ENCODE measurements at regions not wholly inside any gene's neighbourhood (a gene's known extent, or its start where the extent isn't known, plus 50 kb on each side); places are given as distances from the start of the nearest gene placed in this dataset.

DNA sequence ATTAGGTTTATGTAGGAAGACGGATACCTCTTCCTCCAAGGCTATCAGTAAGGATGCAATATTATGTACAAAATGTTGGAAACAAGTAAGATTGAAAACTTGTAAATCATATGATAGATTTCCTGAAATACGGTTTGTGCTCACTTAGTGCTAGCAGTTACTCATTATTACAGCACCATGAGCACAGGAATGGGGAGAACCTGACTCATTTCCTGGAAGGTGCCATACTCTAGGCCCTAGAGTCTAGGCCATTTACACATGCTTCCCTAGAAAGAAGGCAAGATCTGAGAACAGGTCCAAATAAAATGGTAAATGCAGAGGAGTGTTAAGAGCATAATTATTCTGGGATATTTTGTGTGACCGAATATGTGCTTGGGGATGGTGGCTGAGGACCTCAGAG lies 467.7 kb upstream of the CELF4 start:
- peaks cover 2% of the 10 kb centered on the region for H3K9me3 ChIP-seq (ENCODE audit: control insufficient read depth, insufficient read depth, low read length)
- H3K27me3 ChIP-seq (ENCODE audit: control insufficient read depth, insufficient read depth, low read length) = no peaks in the 10 kb centered on the region
- H3K4me1 ChIP-seq (ENCODE audit: control insufficient read depth, insufficient read depth, low read length) = no peaks in the 10 kb centered on the region
- Mint-ChIP-seq H3K4me1 (no peaks in the 10 kb centered on the region), H3K9me3 (peaks cover 20 to 28% of the 10 kb centered on the region in 2 donors), H3K27me3 (ENCODE audit: low read depth in 2 of 2) (no peaks in the 10 kb centered on the region), H3K27ac (no peak overlapping the region), H3K36me3 (peaks cover 9% of the 10 kb centered on the region), H3K4me3 (no peak overlapping the region)
- H3K27ac ChIP-seq (ENCODE audit: low read length) = no peak overlapping the region
- H3K4me3 ChIP-seq (ENCODE audit: low read length) = no peak overlapping the region
- DNase-seq (no peak), ATAC-seq (no peak)
- intact Hi-C loops (cut with micrococcal nuclease) = no loop called here
- no peaks in the 10 kb centered on the region for H3K36me3 ChIP-seq (ENCODE audit: control insufficient read depth, insufficient read depth, low read length)
- TF ChIP-seq, protein P1, sequence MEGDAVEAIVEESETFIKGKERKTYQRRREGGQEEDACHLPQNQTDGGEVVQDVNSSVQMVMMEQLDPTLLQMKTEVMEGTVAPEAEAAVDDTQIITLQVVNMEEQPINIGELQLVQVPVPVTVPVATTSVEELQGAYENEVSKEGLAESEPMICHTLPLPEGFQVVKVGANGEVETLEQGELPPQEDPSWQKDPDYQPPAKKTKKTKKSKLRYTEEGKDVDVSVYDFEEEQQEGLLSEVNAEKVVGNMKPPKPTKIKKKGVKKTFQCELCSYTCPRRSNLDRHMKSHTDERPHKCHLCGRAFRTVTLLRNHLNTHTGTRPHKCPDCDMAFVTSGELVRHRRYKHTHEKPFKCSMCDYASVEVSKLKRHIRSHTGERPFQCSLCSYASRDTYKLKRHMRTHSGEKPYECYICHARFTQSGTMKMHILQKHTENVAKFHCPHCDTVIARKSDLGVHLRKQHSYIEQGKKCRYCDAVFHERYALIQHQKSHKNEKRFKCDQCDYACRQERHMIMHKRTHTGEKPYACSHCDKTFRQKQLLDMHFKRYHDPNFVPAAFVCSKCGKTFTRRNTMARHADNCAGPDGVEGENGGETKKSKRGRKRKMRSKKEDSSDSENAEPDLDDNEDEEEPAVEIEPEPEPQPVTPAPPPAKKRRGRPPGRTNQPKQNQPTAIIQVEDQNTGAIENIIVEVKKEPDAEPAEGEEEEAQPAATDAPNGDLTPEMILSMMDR (IDR thresholded peaks at IDR 0.05) = no peak
- WGBS (ENCODE audit: insufficient coverage) = 74% methylated on average over 3 of the region's 3 CpGs

DNA sequence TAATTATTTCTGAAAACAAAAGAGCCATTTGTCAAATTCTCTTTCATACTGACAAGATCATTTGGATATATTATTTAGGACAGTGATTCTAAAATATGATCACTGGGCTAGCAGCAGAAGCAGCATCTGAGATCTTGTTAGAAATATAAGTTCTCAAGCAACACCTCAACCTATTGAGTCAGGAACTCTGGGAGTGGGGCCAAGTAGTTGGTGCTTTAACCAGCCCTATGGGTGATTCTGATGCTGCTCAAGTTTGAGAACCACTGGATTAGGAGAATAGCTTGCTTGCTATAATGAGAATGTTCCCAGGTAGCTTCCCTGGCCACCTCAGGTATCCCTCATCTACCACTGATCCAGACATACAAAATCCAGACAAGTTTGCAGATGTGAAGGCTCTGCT lies 466.9 kb upstream of the CELF4 start:
- Histone ChIP-seq H3K36me3 (ENCODE audit: control insufficient read depth, insufficient read depth, low read length) (no peaks in the 10 kb centered on the region), H3K4me1 (ENCODE audit: control insufficient read depth, insufficient read depth, low read length) (no peaks in the 10 kb centered on the region), H3K9me3 (ENCODE audit: control insufficient read depth, insufficient read depth, low read length) (peaks cover 9% of the 10 kb centered on the region), H3K27me3 (ENCODE audit: control insufficient read depth, insufficient read depth, low read length) (no peaks in the 10 kb centered on the region), H3K4me3 (ENCODE audit: low read length) (no peak overlapping the region), H3K27ac (ENCODE audit: low read length) (no peak overlapping the region)
- Mint-ChIP-seq H3K9me3 (peaks cover 20 to 28% of the 10 kb centered on the region in 2 donors), H3K27ac (no peak overlapping the region), H3K4me3 (no peak overlapping the region), H3K4me1 (no peaks in the 10 kb centered on the region), H3K27me3 (ENCODE audit: low read depth in 2 of 2) (no peaks in the 10 kb centered on the region), H3K36me3 (peaks cover 9% of the 10 kb centered on the region)
- DNase-seq = no peak
- intact Hi-C loops (cut with micrococcal nuclease) = no loop called here
- no peak for ATAC-seq
- TF ChIP-seq, protein P1 (IDR thresholded peaks at IDR 0.05) = no peak

DNA sequence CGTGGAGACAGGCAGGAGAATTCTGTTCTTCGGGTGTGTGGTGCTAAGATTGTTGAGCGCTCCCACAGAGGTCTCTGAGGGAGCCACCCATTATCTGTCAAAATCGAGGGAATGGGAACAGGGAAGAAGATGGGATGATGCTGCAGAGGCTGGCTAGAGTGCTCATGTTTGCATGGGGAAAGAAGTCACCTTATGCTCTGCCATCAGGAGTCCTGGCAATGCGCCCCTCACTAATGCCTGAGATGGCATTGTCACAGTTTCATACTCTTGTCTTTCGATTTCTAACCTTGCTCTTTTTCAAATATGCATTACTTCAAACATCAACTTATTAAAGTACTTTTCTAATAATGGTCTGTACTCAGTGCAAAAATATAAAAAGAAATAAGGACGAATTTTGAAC lies 463.3 kb upstream of the CELF4 start:
- H3K36me3 ChIP-seq (ENCODE audit: control insufficient read depth, insufficient read depth, low read length) = no peaks in the 10 kb centered on the region
- DNase-seq = no peak
- Mint-ChIP-seq H3K4me3 (no peak overlapping the region), H3K9me3 (peaks cover 16 to 21% of the 10 kb centered on the region in 2 donors), H3K27ac (no peak overlapping the region), H3K4me1 (no peaks in the 10 kb centered on the region), H3K27me3 (ENCODE audit: low read depth in 2 of 2) (no peaks in the 10 kb centered on the region), H3K36me3 (peaks cover 9% of the 10 kb centered on the region)
- H3K4me1 ChIP-seq (ENCODE audit: control insufficient read depth, insufficient read depth, low read length) = no peaks in the 10 kb centered on the region
- no peaks in the 10 kb centered on the region for H3K27me3 ChIP-seq (ENCODE audit: control insufficient read depth, insufficient read depth, low read length)
- H3K27ac ChIP-seq (ENCODE audit: low read length) = no peak overlapping the region
- no peak for ATAC-seq
- peaks cover 10% of the 10 kb centered on the region for H3K9me3 ChIP-seq (ENCODE audit: control insufficient read depth, insufficient read depth, low read length)
- TF ChIP-seq, protein P1 (IDR thresholded peaks at IDR 0.05) = no peak
- H3K4me3 ChIP-seq (ENCODE audit: low read length) = no peak overlapping the region
- intact Hi-C loops (cut with micrococcal nuclease) = no loop called here
- 80% methylated on average over 6 of the region's 7 CpGs for WGBS (ENCODE audit: insufficient coverage)

DNA sequence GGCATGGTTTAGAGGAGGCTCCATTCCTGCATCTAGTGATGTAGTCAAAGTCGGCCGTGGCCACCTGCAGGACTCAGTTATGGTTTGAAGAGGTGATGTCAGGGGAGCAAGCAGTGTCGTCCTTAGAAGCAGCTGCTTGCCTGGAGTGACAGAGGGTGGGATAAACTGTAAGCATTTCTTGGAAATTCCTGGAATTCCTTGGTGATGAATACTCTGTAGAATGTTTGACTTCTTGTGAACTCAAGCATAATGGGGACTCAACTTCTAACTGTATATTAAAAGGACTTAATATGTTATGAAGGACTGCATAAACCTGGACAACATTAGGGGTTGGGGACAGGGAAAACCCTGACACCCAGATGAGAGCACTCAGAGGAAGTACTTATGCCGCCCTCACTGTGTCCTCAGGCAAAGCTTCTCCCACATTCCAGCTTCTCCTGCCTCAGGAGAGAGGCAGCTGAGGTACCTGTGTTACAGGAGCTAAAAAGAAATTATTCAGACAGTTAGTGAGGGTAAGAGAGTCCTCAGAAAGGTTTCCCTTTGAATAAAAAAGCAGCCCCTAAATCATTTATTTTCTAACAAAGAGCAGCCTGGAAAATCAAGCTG lies 459.9 kb upstream of the CELF4 start:
- no peak for ATAC-seq
- H3K27me3 ChIP-seq (ENCODE audit: control insufficient read depth, insufficient read depth, low read length) = no peaks in the 10 kb centered on the region
- H3K36me3 ChIP-seq (ENCODE audit: control insufficient read depth, insufficient read depth, low read length) = no peaks in the 10 kb centered on the region
- peaks cover 14 to 21% of the 10 kb centered on the region in 2 donors for H3K9me3 Mint-ChIP-seq
- H3K27ac Mint-ChIP-seq = no peak overlapping the region
- WGBS (ENCODE audit: insufficient coverage) = 84% methylated on average over 4 of the region's 4 CpGs
- no peak overlapping the region for H3K27ac ChIP-seq (ENCODE audit: low read length)
- H3K27me3 Mint-ChIP-seq (ENCODE audit: low read depth in 2 of 2) = no peaks in the 10 kb centered on the region
- peaks cover 10% of the 10 kb centered on the region for H3K9me3 ChIP-seq (ENCODE audit: control insufficient read depth, insufficient read depth, low read length)
- no peak overlapping the region for H3K4me3 Mint-ChIP-seq
- intact Hi-C loops (cut with micrococcal nuclease) = no loop called here
- TF ChIP-seq, protein P1 (IDR thresholded peaks at IDR 0.05) = no peak
- H3K36me3 Mint-ChIP-seq = peaks cover 9% of the 10 kb centered on the region
- no peak for DNase-seq
- H3K4me3 ChIP-seq (ENCODE audit: low read length) = no peak overlapping the region
- no peaks in the 10 kb centered on the region for H3K4me1 Mint-ChIP-seq
- no peaks in the 10 kb centered on the region for H3K4me1 ChIP-seq (ENCODE audit: control insufficient read depth, insufficient read depth, low read length)
